Body of pancreas (tissue), 4 donors: ENCODE measurements at regions not wholly inside any gene's neighbourhood (a gene's known extent, or its start where the extent isn't known, plus 50 kb on each side); places are given as distances from the start of the nearest gene placed in this dataset.

Source experiments
- CTCF ChIP-seq, 7 experiments: fragments of 450-650 bp in 4 of 7; fragments of 200-600 bp in 3 of 7; sonication (generic) in 3 of 7; IDR thresholded peaks; one replicate each; pipeline ENCODE4 v1.5.1; 2016 to 2019; ENCODE audit warnings: antibody characterized with exemption in 7 of 7
- POLR2A ChIP-seq, 3 donors: fragments of 450-650 bp; IDR thresholded peaks; one replicate each; pipeline ENCODE4 v1.6.1; 2016; ENCODE audit warnings: antibody characterized with exemption in 3 of 3, mild to moderate bottlenecking in 2 of 3

DNA sequence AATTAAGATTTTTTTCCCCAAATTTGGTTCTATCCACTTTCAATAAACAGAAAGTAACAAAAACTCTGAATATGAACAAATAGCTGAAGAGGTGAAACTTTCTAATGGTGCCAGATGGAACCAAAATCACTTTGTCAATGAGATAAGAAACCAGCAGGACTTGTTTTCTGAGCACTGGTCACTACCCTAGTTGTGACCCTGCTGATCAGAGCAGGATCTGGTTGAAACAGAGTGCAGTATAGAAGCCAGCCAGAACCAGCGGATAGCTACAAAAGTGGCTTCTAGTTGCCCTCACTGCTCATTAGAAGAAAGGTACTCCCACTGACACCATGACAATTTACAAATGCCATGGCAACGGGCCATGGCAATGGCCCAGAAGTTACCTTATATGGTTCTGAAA lies 158.3 kb upstream of the PIEZO2 start:
- TF ChIP-seq CTCF (IDR thresholded peaks at IDR 0.05) (no peak), POLR2A (IDR thresholded peaks at IDR 0.05) (no peak)
